HG03045 (cell line): ENCODE measurements at regions not wholly inside any gene's neighbourhood (a gene's known extent, or its start where the extent isn't known, plus 50 kb on each side); places are given as distances from the start of the nearest gene placed in this dataset.
"Not testable (repeated sequence)": the region's sequence is repeated elsewhere in the genome, so short reads cannot be mapped to it uniquely, and the experiment has no call there.

ENCODE experiments used
- ATAC-seq: cut with Tn5 transposase; IDR thresholded peaks from one replicate; pipeline ENCODE4 v1.9.1; 2021; ENCODE audit warnings: mild to moderate bottlenecking, moderate library complexity; ENCODE audit not compliant: unreplicated experiment

DNA sequence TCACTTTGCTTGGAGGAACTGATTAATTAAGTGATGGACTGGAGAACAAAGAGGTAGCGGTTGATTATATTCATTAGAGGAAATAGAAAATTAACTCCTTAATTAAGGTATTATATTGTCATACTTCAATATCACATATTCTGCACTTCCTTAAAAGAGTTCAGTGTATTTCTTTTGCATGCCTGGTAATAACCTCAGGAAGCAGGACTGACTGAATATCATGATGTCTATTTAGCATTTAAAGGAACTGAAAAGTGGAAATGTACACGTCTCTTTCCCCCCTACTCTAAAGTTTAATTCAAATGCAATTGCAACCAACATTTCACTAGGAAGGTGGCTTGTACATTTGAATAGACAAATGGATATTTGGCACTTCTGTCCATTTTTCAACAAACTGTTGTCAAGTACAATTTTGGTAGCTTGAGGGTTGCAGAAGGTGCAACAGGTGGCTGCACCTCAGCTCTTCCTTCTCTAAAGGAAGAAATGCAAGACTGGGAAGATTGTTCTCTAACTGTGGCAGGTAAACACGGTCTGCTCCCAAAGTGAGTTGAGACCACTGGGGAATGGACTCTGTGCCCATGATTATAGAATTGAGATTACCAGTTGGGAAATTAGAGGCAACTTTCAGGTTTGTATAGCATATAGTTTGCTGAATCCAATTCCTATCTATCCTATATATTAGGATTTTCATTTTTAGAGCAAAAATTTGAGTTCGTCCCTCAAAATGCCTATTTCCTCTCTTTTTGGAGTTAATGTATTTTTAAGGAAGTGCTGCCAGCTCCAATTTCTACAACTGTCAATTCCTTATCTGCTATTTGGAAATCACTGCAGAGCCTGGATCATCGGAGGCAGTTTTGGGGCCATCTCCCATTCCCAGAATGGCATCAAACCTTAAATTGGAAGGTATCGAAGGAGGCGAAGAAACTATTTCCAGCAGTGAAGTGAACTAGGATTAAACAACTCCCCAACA, 98.9 kb upstream of the TAF11L2 start:
- ATAC-seq, result no peak

DNA sequence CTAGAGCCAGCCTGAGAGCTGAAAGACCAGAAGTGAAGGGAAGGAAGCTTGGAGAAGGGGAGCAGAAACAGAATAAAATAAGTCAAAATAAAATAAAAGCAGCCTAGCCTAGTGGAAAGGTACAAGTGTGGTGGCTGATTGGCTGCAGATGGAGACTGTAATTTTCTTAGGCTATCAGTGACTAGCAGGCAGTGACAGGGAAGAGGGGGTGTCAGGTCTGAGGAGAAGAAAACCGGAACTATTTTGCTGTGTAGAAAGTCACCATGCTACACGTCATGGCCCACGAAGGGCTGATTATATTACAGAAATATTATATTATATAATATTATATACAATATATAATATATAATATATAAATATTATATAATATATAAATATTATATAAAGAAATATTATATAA, 98.1 kb upstream of the TAF11L2 start:
- no peak for ATAC-seq

DNA sequence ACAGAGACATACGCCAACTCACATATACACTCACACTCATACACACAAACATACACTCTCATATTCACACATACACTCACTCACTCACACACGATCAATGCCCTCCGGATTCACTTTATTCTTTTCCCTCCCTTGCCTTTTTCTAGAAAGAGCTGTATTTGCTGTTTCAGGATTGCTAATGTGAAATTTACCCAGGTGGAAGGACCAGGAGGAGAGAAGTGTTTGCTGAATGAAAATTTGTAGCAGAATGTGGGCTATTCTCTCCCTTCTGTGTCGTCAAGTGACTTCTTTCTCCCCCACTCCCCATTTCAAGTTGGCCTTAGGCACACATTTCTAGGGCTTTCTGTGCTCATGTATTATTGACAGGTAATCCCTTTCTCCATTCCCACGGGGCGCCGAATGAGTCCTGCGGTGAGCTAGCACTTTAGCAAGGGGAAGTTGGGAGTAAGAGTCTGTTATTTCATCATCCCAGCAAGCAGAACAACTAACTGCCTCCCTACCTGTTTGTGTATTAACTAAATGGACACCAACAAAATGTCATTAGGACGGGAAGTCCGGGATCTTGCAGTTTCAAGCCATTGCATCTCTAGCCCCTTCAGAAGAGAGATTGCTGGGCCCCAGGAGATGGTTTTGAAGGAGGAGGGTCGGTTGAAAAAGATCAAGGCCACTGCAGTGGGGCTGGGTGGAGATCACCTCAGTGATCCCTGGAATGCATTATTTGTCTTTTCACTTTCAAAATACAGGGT, 97.1 kb upstream of the TAF11L2 start:
- no peak for ATAC-seq

DNA sequence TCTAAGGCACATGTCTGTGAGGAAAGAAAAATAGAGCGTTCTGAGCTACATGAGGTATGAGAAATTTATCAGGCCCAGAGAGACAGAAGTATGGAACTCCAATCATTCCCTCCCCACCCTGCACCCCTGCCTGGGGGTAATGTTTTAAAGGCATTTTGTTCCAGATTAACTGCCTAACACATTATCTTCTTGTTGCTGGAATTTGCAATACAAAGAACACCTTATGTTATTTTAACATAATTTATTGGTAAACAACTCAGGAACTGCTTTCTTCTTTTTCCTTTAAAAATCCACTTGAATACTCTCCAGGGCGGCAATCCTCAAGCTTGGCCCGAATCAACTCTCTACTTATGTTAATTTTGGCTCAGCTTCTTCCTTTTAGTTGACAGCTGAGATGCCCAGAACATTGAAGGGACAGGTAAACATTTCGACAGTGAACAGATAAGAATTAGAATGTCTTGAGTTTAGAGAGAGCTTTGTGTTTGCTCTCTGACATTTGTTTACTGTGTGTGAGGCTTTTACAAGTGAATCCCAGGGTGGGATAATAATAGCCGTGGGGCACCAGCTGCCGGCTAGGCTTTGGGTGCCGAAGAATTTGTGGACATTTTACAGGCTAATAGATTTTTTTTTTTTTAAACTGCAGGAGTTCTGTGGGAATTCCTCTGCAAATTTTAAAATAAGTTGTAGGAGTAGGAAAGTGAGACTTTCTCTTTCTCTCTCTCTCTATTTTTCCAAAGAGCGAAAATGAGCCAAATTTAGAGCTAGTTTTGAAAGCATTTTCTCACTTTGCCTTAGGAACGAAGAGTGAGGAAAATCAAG, 96.4 kb upstream of the TAF11L2 start:
- no peak for ATAC-seq

DNA sequence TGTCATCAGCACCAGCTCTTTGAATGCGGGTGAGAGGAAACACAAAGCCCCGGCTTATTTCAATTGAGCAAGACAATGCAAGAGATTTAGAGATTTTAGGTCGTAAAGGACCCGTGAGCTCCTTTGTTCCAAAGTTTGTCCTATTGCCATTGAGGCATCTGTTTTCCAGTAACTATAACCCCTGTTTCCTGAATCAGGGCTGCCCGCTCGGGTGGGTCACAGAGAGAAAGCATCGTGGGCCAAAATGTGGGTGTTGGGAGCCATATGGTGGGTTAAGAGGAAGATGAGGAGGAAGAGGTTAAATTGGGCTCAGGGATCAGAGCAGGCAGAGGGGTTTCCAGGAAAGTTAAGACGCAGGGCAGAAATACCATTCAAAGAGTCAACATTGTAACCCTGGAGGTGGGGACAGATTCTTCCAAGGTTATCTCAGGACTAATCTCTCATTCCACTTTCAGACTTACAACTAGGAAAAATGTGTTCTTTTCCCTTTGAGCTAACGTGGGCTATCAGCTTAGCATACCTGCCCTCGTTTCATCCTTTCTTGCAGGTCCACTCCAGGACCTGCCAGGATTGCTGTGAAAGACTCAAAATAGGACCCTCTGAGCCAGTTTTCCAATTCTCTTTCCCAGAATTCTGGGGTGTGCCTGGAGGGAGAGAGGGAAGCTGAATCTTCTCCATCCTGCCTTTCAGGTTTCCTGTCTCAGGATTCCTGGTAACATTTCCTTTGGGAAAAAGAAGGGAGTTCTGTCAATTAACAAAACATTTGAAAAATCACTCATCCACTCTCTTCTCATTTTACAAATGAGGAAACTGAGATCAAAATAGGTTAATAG, 95.5 kb upstream of the TAF11L2 start:
- no peak for ATAC-seq

GRCh38 chr5:17403695-17404490, 94.1 kb upstream of the TAF11L2 start:
- no peak for ATAC-seq

GRCh38 chr5:17405976-17406375, 92.1 kb upstream of the TAF11L2 start:
- ATAC-seq, result no peak

- no peak for ATAC-seq
Observed at GRCh38 chr5:17406423-17406838, 91.6 kb upstream of the TAF11L2 start.

DNA sequence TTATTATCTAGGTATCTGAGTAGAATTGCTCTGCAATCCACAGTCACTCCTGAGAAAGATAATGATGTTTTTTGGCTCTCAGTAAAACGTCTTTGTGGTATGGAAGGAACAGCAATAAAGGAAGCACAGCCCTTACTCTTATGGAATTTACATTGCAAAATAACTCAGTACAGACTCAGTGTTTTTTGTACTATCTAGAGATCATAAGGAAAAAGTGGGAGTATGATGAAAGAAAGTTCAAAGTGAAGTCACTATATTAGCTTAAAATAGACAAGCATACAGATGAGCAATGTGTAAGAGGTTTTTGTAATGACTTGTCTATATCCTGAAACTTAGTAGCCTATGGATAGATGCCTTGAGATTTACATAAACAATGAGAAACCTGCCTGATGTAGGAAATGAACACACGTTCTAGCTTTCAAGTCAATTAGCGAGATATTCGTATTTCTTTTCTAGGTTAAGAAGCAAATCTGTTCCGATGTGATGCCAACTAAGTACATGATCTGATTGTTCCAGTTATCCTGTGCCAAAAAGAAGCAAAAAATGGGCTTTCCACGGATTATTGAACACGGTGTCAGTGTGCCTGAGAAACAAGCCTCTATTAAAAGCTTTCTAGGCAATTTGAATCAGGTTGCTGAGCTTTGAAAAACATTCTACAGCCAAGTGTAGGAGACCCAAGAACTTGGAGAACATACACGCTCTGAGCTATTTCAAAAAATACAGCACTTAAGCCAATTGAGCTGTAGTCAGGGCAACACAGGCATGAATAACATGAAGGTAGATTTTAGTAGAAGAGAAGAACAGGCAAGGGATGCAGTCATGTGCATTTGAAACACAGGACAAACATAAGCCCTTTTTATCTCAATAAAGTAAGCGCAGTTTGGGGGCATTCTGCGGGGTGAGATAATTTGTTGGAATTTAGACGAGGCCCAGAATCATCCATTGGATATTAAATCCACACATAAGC, 86.3 kb upstream of the TAF11L2 start:
- no peak for ATAC-seq

DNA sequence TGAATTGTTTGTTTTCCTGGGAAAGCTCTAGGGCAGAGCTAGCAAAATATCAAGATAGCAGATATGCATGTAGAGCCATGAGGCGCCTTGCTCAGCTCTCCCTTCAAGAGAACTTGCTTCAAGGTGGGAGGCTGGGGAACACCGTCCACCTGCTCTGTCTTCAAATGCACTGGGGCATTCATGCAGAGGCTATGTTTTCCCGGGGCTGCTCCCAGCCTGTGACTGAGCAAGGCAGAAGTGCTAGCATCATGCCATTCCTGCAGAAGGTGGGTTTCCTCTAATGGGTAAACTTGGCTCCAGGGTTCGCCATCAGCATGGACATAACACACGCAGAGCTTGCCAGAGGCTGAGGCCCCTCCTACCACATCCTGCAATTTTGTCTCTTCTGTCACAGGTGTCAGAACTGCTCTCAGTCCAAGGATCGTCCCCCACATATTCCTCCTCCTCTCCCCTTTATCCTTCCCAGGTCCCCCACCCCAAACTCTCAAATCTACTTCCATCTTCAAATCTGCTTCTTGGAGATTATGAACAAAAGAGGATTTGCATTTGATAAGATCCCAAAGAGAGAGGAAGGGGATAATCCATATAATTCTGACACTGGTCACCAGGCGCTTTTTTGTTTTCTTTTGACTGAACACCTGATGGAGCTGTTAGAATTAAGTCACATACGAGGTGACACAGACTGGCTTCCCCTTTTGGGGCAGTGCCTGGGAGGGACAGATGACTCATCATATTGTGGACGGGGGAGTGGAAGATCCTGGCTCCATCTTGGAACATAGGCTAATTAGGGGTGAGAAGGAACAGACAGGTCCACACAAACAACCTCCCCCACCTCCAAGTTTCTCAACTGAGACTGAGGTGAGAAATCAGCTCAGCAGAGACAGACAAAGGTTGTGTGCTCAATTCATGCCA, 85.0 kb upstream of the TAF11L2 start:
- ATAC-seq, result no peak

DNA sequence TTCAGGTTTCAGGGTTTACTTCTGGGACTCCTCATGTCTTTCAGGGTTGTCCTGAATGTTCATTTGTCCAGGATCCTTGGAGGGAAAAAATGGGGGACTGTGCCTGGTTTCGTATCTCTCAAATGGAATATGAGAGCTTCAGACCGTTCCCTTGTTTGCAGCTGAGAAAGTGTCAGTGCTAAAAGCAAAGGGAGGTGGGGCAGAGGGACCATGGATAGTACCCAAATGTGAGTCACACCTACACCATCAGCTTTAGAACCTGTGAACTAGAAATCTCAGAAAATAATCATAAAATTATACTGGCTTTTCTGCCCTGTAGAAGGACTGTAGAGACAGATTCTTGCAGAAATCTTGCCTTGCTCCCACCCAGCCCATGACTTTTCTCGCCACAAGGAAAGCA, 84.3 kb upstream of the TAF11L2 start:
- no peak for ATAC-seq

- no peak for ATAC-seq
Observed at GRCh38 chr5:17415321-17415758, 82.7 kb upstream of the TAF11L2 start.

GRCh38 chr5:17416374-17416773, 81.7 kb upstream of the TAF11L2 start:
- not testable (repeated sequence) for ATAC-seq

DNA sequence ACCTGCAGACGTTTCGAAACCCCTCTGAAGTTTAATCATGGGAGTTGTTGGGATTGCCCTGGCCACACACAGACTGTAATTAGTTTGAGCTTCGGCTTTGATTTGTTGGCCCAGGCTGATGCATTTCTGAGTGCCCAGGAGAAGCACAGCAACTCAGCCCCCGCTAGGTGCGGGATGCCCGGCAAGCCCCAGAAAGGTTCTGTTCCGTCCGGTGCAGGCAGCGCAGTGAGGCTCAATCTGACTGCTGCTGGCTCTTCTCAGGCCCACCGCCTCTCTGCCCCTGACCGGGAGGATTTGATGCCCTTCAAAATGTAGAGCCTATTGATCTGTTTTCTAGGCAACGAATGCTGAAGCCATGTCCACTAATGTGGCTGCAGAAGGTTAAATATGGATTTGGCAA, 73.4 kb upstream of the TAF11L2 start:
- no peak for ATAC-seq

- no peak for ATAC-seq
Observed at GRCh38 chr5:17425385-17426070, 72.5 kb upstream of the TAF11L2 start.

DNA sequence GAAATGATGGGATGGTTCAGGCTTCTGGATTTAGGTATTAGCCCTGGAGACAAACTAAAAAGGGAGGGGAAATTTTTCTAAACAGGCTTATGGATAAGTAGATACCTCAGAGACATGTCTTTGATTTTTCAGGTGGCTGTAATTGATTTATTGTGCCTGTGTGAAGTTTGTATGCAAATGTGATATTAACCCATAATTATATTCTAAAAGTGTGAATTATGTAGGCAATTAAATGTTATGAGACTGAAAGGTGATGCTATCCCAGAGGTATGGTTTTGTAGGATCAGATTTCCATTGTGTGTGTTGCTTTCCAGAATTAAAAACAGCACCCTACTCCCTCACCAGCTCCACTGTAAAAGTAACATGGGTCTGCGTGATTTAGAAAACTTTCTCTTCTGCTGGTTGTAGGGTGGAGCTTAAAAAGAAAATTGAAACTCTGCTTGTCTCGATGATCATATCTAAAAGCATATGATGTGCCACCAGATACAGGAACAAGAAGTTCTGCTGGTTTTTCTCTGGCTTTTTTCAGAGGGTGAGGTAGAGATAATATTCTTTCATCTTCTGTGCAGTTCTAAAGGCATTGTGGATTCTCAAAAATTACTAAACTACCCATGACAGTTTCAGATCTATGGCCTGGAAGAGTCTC, 71.8 kb upstream of the TAF11L2 start:
- no peak for ATAC-seq
